Fibroblast of skin of back (primary cell): ENCODE measurements at regions not wholly inside any gene's neighbourhood (a gene's known extent, or its start where the extent isn't known, plus 50 kb on each side); places are given as distances from the start of the nearest gene placed in this dataset.

ENCODE experiments used
- DNase-seq: peaks from one replicate; pipeline ENCODE4 v3.0.0-alpha.2; 2013

GRCh38 chr13:109669956-109670355, 116.4 kb downstream of the IRS2 start:
- DNase-seq: no peak

GRCh38 chr13:109669234-109669612, 117.2 kb downstream of the IRS2 start:
- DNase-seq: no peak

GRCh38 chr13:109668433-109669233, 117.8 kb downstream of the IRS2 start:
- no peak for DNase-seq

GRCh38 chr13:109667807-109668291, 118.5 kb downstream of the IRS2 start:
- no peak for DNase-seq

- DNase-seq: peak; percentile 39
Observed at GRCh38 chr13:109667056-109667455, 119.3 kb downstream of the IRS2 start.

GRCh38 chr13:109666656-109667055, 119.7 kb downstream of the IRS2 start:
- DNase-seq: no peak

- DNase-seq: no peak
Observed at GRCh38 chr13:109665781-109666249, 120.6 kb downstream of the IRS2 start.

GRCh38 chr13:109665240-109665639, 121.1 kb downstream of the IRS2 start:
- no peak for DNase-seq

- DNase-seq: no peak
Observed at GRCh38 chr13:109657395-109657794, 129.0 kb downstream of the IRS2 start.

GRCh38 chr13:109656206-109656605, 130.2 kb downstream of the IRS2 start:
- no peak for DNase-seq

GRCh38 chr13:109655611-109656010, 130.8 kb downstream of the IRS2 start:
- no peak for DNase-seq

GRCh38 chr13:109655206-109655600, 131.2 kb downstream of the IRS2 start:
- no peak for DNase-seq

- no peak for DNase-seq
Observed at GRCh38 chr13:109654341-109655205, 131.8 kb downstream of the IRS2 start.

- no peak for DNase-seq
Observed at GRCh38 chr13:109652531-109652930, 133.9 kb downstream of the IRS2 start.

- DNase-seq: no peak
Observed at GRCh38 chr13:109651854-109652253, 134.5 kb downstream of the IRS2 start.

GRCh38 chr13:109651311-109651710, 135.1 kb downstream of the IRS2 start:
- DNase-seq: no peak

- no peak for DNase-seq
Observed at GRCh38 chr13:109650861-109651260, 135.5 kb downstream of the IRS2 start.

- DNase-seq: no peak
Observed at GRCh38 chr13:109649713-109650112, 136.7 kb downstream of the IRS2 start.

GRCh38 chr13:109647699-109648098, 138.7 kb downstream of the IRS2 start:
- no peak for DNase-seq

- peak; percentile 55 for DNase-seq
Observed at GRCh38 chr13:109647053-109647452, 139.3 kb downstream of the IRS2 start.

- DNase-seq: no peak
Observed at GRCh38 chr13:109646423-109646822, 140.0 kb downstream of the IRS2 start.

GRCh38 chr13:109645831-109646230, 140.6 kb downstream of the IRS2 start:
- no peak for DNase-seq

GRCh38 chr13:109644956-109645355, 141.4 kb downstream of the IRS2 start:
- no peak for DNase-seq
